NAMALWA (cell line): ENCODE measurements at regions not wholly inside any gene's neighbourhood (a gene's known extent, or its start where the extent isn't known, plus 50 kb on each side); places are given as distances from the start of the nearest gene placed in this dataset.

Source experiments
- DNase-seq: peaks from one replicate; pipeline ENCODE4 v3.0.0-alpha.2; 2015; ENCODE audit warnings: low spot score

- DNase-seq: no peak
Measured at GRCh38 chr16:49023050-49023449, 258.6 kb downstream of the CBLN1 start.

- no peak for DNase-seq
Measured at GRCh38 chr16:49022351-49022963, 259.2 kb downstream of the CBLN1 start.

- no peak for DNase-seq
Measured at GRCh38 chr16:49021136-49021535, 260.5 kb downstream of the CBLN1 start.

DNA sequence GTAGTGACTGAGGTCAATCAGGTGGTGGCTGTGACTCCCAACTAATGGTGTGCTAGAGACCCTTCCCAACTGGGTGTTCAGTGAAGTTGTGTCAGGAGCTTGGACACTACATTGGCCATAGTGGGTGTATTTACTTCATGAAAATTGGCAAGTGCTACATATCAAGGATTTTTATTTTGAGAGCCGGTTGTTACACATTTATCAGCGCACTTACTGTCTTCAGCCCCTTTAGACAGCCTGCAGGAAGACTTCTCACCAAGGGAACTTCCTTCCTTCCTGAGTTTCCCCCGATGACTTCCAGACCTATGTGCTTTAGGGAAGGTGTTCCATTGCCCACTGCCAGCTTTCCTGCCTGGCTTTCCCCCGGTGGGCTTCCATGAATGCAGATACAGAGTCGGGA is 261.2 kb downstream of the CBLN1 start:
- DNase-seq: no peak

- no peak for DNase-seq
Measured at GRCh38 chr16:49019831-49020230, 261.8 kb downstream of the CBLN1 start.

GRCh38 chr16:49019081-49019633 is 262.5 kb downstream of the CBLN1 start:
- no peak for DNase-seq

- DNase-seq: no peak
Measured at GRCh38 chr16:49018259-49018931, 263.2 kb downstream of the CBLN1 start.

DNA sequence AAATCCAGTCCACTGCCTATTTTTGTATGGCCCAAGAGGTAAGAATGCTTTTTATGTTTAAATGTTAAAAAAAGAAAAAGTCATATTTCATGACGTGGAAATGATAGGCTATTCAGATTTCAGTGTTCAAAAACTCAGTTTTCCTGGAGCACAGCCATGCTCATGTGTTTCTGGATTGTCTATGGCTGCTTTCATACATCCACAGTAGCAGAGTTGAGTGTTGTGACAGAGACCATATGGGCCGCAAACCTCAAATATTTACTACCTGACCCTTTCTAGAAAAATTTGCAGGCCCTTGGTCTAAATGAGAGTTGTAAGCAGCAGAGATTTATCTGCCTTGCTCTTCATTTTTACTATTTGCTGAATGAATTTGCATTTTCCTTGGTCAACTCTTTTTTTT is 264.1 kb downstream of the CBLN1 start:
- no peak for DNase-seq

- DNase-seq: no peak
Measured at GRCh38 chr16:49016461-49016860, 265.2 kb downstream of the CBLN1 start.

GRCh38 chr16:49015225-49015592 is 266.4 kb downstream of the CBLN1 start:
- no peak for DNase-seq

DNA sequence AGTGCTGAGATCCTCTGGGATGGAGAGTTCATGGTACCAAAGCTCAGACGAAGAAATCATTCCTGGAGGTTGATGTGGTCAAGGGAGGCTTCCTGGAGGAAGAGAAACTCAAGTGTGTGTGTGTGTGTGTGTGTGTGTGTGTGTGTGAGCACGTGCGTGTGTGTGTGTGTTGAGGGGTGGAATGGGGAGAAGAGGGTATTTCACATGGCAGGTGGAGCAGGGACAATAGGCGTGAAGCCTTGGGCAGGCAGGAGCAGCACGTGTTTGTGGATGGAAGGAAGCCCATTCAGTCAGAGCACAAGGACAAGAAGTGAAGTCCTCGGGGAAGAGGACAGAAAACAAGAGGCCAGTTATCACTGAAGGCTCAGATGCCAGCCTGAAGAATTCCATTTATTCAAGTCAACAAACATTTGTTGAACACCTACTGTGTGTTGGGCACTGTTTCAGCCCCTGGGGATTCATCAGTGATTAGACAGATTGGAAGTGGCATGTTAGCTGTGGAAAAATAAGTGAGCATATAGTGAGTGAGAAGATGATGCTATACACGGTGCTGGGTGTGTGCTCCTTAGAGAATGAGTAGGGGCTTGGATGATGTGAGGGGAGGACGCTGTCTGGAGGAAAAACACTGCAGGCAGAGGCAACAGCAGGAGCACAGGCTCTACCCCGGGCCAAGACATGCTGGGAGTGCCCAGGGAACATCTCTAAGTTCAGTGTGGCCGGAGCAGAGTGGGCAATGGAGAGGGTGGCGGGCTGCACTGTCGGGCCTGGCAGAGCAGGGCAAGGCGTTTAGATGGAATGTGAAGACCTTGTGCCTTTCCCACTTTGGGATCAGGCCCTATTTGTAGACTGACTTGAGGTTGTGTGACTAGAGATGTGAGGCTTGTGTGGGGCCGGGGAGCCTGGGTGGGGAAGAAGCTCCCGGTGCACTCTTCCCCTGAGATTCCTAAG is 267.1 kb downstream of the CBLN1 start:
- no peak for DNase-seq

DNA sequence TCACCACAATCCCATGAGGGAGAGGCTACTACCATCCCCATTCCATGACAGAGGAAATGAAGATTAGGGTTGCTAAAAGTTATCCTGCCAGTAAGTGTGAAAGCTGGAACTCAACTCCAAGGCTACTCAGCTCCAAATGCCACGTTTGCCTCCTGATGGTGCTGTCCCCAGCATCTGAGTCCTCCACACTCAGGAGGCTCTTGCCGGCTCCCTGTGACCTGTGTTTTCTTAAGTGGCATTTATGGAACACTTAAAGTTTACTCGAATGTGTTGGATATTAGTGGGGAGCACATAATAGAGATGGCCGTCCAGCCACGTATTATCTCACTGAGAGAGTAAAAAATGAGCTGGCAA is 267.9 kb downstream of the CBLN1 start:
- no peak for DNase-seq

DNA sequence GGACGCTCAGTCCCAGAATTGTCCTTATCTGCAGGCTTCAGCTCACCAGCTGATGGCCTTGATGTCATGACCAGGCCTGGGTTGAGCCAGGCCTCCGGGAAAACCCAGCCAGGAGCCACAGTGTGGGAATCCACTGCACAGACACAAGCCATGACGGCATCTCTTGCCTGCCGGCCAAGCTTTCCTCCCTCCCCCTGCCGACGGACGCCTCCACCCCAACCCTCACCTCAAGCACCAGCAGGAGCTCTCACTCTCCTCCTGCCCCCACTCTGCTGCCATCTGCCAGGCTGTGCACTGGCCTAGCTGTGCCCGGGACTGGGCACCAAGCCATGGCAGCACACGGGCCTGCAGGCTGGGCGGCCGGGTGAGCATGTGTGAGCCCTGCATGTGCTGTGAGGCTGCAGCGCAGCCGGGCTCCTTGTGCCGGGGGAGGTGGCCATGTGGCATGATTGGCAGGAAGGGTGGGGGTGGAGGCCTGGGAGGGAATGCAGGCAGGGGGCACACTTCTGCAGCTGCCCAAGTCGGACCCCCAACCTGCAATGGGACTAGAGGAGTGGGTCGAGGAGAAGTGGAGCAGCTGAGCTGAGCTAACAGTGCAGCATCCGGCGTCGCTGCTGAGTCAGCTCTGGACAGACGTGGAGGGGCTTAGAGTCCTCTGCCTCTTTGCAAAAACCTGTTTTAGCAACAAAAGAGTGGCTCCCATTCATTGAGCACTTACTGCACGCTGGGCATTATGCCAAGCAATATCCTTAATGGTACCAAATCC is 268.5 kb downstream of the CBLN1 start:
- no peak for DNase-seq

- no peak for DNase-seq
Measured at GRCh38 chr16:49011901-49012300, 269.7 kb downstream of the CBLN1 start.

DNA sequence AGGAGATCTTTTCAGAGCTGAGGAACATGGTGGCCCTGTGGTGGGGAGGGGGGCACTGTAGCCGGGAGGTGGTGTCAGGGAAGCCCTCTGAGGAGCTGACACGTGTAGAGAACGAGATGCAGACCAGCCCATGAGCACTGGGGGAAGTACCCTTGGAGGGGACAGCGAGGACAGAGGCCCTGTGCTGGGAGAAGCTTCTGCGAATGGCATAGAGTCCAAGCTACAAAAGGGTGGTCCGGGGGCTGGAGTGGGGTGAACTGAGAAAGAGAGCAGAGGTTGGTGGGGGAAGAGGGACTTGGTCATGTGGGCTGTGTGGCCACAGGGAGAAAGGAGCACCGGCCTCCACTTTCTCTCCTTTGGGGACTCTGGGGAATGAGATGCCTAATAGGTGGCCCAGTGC is 270.8 kb downstream of the CBLN1 start:
- no peak for DNase-seq

- no peak for DNase-seq
Measured at GRCh38 chr16:49010396-49010795, 271.2 kb downstream of the CBLN1 start.

- DNase-seq: no peak
Measured at GRCh38 chr16:49009204-49009603, 272.4 kb downstream of the CBLN1 start.

GRCh38 chr16:49003992-49004391 is 277.6 kb downstream of the CBLN1 start:
- no peak for DNase-seq

DNA sequence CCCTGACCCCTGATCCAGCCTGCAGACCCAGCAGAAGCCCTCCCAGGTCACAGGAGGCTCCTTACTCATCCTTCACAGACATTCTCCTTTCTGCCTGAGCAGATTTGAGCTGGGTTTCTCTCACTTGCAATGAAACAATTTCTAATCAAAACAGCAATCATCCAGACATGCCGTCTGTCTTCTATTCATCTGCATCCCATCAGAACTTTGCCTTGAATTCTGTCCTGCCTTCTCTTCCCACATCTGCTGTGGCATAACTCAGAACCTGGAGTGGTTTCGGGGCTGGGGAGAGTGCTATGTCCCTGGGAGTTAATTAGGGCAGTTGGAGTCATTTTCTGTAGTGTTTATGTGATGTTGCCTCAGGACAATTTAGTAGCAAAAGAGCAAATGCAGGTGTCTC is 278.6 kb downstream of the CBLN1 start:
- DNase-seq: no peak

DNA sequence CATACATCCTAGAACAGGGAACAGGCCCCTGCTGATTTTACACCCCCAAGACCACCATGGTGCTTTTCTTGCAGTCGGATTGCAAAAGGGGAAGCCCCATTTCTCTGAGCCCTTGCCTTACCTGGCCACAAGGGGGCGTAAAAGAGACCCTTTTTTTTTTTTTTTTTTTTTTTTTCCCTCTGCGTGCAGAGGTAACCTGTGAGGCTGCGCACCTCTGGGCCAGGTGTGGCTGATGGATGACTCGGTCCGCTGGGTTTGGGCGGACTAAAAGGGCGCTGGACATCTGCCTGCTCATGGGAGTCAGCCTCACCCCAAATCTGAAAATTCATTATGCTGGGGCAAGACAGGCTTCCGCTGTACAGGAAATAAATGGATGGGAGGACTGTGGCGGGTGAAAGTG is 281.0 kb downstream of the CBLN1 start:
- DNase-seq: peak; percentile 14

DNA sequence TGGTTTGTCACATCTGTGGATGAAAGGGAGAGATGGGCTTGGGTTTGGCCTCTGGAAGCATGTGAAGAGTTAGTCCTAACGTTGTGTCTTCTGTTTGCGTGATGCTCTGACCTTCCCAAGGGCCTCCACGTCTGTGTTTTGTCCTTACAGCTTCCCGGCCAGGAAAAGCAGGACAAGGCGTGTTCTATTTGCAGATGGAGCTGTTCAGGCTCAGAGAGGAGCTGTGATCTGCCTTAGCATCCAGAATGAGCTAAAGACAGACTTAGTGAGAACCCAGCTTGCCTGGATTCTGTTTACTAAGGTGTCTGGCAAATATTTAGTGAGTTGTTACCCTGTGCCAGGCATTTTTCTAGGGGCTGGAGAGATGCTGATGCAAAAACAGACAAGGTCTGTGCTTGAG is 282.1 kb downstream of the CBLN1 start:
- DNase-seq: no peak

GRCh38 chr16:48999044-48999443 is 282.6 kb downstream of the CBLN1 start:
- DNase-seq: no peak
